GM19025 (cell line): ENCODE measurements at regions not wholly inside any gene's neighbourhood (a gene's known extent, or its start where the extent isn't known, plus 50 kb on each side); places are given as distances from the start of the nearest gene placed in this dataset.

ENCODE experiments used
- ATAC-seq: cut with Tn5 transposase; IDR thresholded peaks from one replicate; pipeline ENCODE4 v1.9.1; 2021; ENCODE audit warnings: mild to moderate bottlenecking, low read depth, moderate library complexity; ENCODE audit not compliant: unreplicated experiment

GRCh38 chr20:11301699-11302098 lies 616.0 kb upstream of the BTBD3 start:
- no peak for ATAC-seq

GRCh38 chr20:11302436-11302835 lies 615.3 kb upstream of the BTBD3 start:
- no peak for ATAC-seq

- no peak for ATAC-seq
These were observed 612.9 kb upstream of the BTBD3 start for GRCh38 chr20:11304795-11305194.

GRCh38 chr20:11305406-11305805 lies 612.3 kb upstream of the BTBD3 start:
- no peak for ATAC-seq

GRCh38 chr20:11311659-11312224 lies 606.0 kb upstream of the BTBD3 start:
- no peak for ATAC-seq

- no peak for ATAC-seq
These were observed 602.2 kb upstream of the BTBD3 start for GRCh38 chr20:11315525-11315924.

GRCh38 chr20:11316244-11316643 lies 601.4 kb upstream of the BTBD3 start:
- no peak for ATAC-seq

GRCh38 chr20:11320033-11320432 lies 597.7 kb upstream of the BTBD3 start:
- no peak for ATAC-seq

GRCh38 chr20:11323816-11324215 lies 593.9 kb upstream of the BTBD3 start:
- ATAC-seq, result no peak

- no peak for ATAC-seq
These were observed 592.7 kb upstream of the BTBD3 start for GRCh38 chr20:11324990-11325389.

GRCh38 chr20:11328839-11329238 lies 588.9 kb upstream of the BTBD3 start:
- no peak for ATAC-seq

- no peak for ATAC-seq
These were observed 588.4 kb upstream of the BTBD3 start for GRCh38 chr20:11329271-11329670.

GRCh38 chr20:11331096-11331495 lies 586.6 kb upstream of the BTBD3 start:
- no peak for ATAC-seq

GRCh38 chr20:11332381-11332780 lies 585.3 kb upstream of the BTBD3 start:
- no peak for ATAC-seq

- no peak for ATAC-seq
These were observed 584.1 kb upstream of the BTBD3 start for GRCh38 chr20:11333634-11334033.

- no peak for ATAC-seq
These were observed 580.1 kb upstream of the BTBD3 start for GRCh38 chr20:11337361-11338130.

- no peak for ATAC-seq
These were observed 579.0 kb upstream of the BTBD3 start for GRCh38 chr20:11338496-11339306.

- ATAC-seq, result no peak
These were observed 572.8 kb upstream of the BTBD3 start for GRCh38 chr20:11344939-11345338.

- ATAC-seq, result no peak
These were observed 570.0 kb upstream of the BTBD3 start for GRCh38 chr20:11347738-11348137.

GRCh38 chr20:11350126-11351005 lies 567.3 kb upstream of the BTBD3 start:
- no peak for ATAC-seq

GRCh38 chr20:11352041-11352440 lies 565.7 kb upstream of the BTBD3 start:
- ATAC-seq, result no peak
